Sigmoid colon (tissue), 6 donors: ENCODE measurements at regions not wholly inside any gene's neighbourhood (a gene's known extent, or its start where the extent isn't known, plus 50 kb on each side); places are given as distances from the start of the nearest gene placed in this dataset.

Experiments
- DNase-seq: peaks from one replicate; pipeline ENCODE4 v3.0.0-alpha.2; 2019
- H3K27ac ChIP-seq, 4 donors: fragments of 200-600 bp; sonication (generic); one replicate each; pipeline ENCODE4 v1.5.1; 2016 to 2019; ENCODE audit warnings: mild to moderate bottlenecking in 1 of 4
- H3K27me3 ChIP-seq, 3 donors: fragments of 200-600 bp; sonication (generic); one replicate each; pipeline ENCODE4 v1.5.1; 2019; ENCODE audit warnings: mild to moderate bottlenecking in 1 of 3
- H3K36me3 ChIP-seq, 4 donors: fragments of 200-600 bp; sonication (generic); one replicate each; pipeline ENCODE4 v1.5.1; 2016 to 2019
- H3K4me1 ChIP-seq, 4 donors: fragments of 200-600 bp; sonication (generic); one replicate each; pipeline ENCODE4 v1.5.1; 2017 to 2019
- H3K4me3 ChIP-seq, 4 donors: fragments of 200-600 bp; sonication (generic); one replicate each; pipeline ENCODE4 v1.5.1; 2017 to 2019; ENCODE audit warnings: mild to moderate bottlenecking in 2 of 4, moderate library complexity in 1 of 4
- H3K9me3 ChIP-seq, 4 donors: fragments of 200-600 bp in 3 of 4; sonication (generic) in 3 of 4; one replicate each; pipeline versions ENCODE4 v1.5.1 to v1.6.1; 2013 to 2019
- CTCF ChIP-seq, 4 experiments: fragments of 450-650 bp in 3 of 4; fragments of 200-600 bp in 1 of 4; IDR thresholded peaks; one replicate each; pipeline ENCODE4 v1.5.1; 2016 to 2019; ENCODE audit warnings: antibody characterized with exemption in 4 of 4, mild to moderate bottlenecking in 3 of 4, moderate library complexity in 2 of 4
- EP300 ChIP-seq, 4 donors: sonication (generic); formaldehyde crosslinking; IDR thresholded peaks; one replicate each; pipeline ENCODE4 v1.6.1; 2017; ENCODE audit warnings: antibody characterized with exemption in 4 of 4
- POLR2A ChIP-seq, 2 donors: fragments of 450-650 bp; IDR thresholded peaks; one replicate each; pipeline ENCODE4 v1.6.1; 2016; ENCODE audit warnings: antibody characterized with exemption in 2 of 2, mild to moderate bottlenecking in 2 of 2, moderate library complexity in 2 of 2
- POLR2AphosphoS5 ChIP-seq, 4 donors: sonication (generic); formaldehyde crosslinking; IDR thresholded peaks; one replicate each; pipeline ENCODE4 v1.6.1; 2017; ENCODE audit warnings: antibody characterized with exemption in 4 of 4
- WGBS, 2 donors: extraction: QIAGEN DNeasy Blood & Tissue Kit; methylation state at CpG; one replicate each; pipeline ENCODE4 v1.1.7; 2013; 5-methylcytosine and 5-hydroxymethylcytosine counted together
- intact Hi-C: fragments of 100-400 bp; cut with DNase I; formaldehyde crosslinking; loops from one replicate; pipeline ENCODE4 v1.15.1; 2023
- donor health status: healthy with polysubstance abuse.
- donor health status: healthy.

DNA sequence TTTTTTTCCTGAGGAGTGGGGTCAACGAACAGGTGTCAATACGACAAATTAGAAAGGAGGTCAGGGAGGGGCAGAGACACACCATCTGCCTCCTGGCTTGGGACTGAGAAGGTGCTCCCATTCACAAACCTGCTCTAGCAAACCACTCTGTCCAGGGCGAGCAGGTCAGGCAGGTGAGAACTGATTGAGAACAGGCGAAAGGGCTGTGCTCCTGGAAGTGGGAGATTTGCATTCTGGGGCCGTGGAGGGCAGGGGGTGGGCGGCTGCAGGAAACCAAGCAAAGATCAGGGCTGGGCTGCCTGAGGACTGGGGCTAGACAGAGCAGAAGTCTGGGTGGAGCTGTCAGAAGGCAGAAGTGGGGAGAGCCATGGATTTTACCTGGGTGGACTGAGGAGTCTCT is 98.9 kb upstream of the NLRP1 start:
- Histone ChIP-seq H3K4me3 (no peak overlapping the region), H3K9me3 (peaks cover 0 to 3% (median 0%) of the 10 kb centered on the region in 4 donors), H3K27ac (no peak overlapping the region), H3K27me3 (peaks cover 0 to 2% (median 0%) of the 10 kb centered on the region in 3 donors), H3K4me1 (no peaks in the 10 kb centered on the region), H3K36me3 (no peaks in the 10 kb centered on the region)
- DNase-seq, result no peak
- no peak for TF ChIP-seq EP300 (IDR thresholded peaks at IDR 0.05)
- no peak for TF ChIP-seq CTCF (IDR thresholded peaks at IDR 0.05)
- no peak for TF ChIP-seq POLR2A (IDR thresholded peaks at IDR 0.05)
- TF ChIP-seq POLR2AphosphoS5 (IDR thresholded peaks at IDR 0.05), result no peak
- 7 to 26% methylated on average over 6 of the region's 6 CpGs for WGBS, 2 donors
- intact Hi-C loops, result no loop called here

GRCh38 chr17:5686074-5686635 is 101.8 kb upstream of the NLRP1 start:
- H3K27me3 ChIP-seq, result peaks cover 0 to 8% (median 0%) of the 10 kb centered on the region in 3 donors
- H3K27ac ChIP-seq, result no peak overlapping the region
- intact Hi-C loops, result no loop called here
- DNase-seq, result no peak
- H3K4me1 ChIP-seq, result no peaks in the 10 kb centered on the region
- H3K36me3 ChIP-seq, result no peaks in the 10 kb centered on the region
- no peak for TF ChIP-seq EP300 (IDR thresholded peaks at IDR 0.05)
- WGBS, 2 donors, result 76 to 78% methylated on average over 4 of the region's 4 CpGs
- no peak overlapping the region for H3K4me3 ChIP-seq
- H3K9me3 ChIP-seq, result no peaks in the 10 kb centered on the region

DNA sequence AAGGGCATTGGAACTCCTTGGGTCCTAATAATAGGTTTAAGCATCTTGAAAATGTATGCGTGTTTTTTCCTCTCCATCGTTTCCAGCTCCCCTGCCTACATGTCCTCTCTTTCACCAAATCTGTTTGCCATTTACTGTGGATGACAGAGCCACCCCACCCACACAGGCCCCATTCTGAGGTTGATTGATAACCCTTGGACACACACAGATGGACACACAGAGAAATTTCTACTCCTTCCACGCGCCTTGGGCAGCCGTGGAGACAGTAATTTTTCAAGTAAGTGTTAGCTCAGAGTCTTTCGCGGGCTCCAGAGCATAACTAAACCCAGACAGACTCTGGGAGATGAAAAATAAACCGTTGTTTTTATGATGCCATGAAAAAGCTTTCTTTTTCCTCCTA is 103.3 kb upstream of the NLRP1 start:
- 81 to 82% methylated on average over 8 of the region's 8 CpGs for WGBS, 2 donors
- Histone ChIP-seq H3K27me3 (peaks cover 0 to 7% (median 0%) of the 10 kb centered on the region in 3 donors), H3K4me3 (no peak overlapping the region), H3K27ac (no peak overlapping the region), H3K36me3 (no peaks in the 10 kb centered on the region), H3K4me1 (no peaks in the 10 kb centered on the region), H3K9me3 (no peaks in the 10 kb centered on the region)
- TF ChIP-seq CTCF (IDR thresholded peaks at IDR 0.05) (no peak), EP300 (IDR thresholded peaks at IDR 0.05) (no peak), POLR2A (IDR thresholded peaks at IDR 0.05) (no peak), POLR2AphosphoS5 (IDR thresholded peaks at IDR 0.05) (no peak)
- intact Hi-C loops, result no loop called here
- DNase-seq, result no peak

DNA sequence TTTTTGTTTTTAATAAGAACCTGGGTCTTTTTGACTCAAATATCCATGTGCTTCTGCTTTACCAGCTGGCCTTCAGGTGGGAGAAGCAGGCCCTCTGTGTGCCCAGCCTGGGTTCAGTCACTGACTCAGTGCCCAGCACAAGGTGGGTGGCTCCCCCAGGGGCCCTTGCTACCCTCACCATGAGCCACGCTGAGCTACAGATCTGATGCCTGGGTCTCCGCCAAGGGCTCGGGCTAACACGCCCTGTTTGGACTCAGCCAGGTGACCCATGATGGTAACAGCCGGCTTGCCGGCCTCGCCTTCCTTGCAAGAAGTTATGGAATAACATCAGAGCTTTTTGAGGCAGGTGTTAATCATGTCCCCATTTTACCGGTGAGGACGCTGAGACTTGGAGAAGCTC is 109.5 kb upstream of the NLRP1 start:
- Histone ChIP-seq H3K27me3 (peaks cover 0 to 7% (median 0%) of the 10 kb centered on the region in 3 donors), H3K9me3 (no peaks in the 10 kb centered on the region)
- WGBS, 2 donors, result 24 to 71% methylated on average over 9 of the region's 9 CpGs

GRCh38 chr17:5694551-5694950 is 110.2 kb upstream of the NLRP1 start:
- 37 to 52% methylated on average over 8 of the region's 8 CpGs for WGBS, 2 donors
- no peak overlapping the region for H3K4me3 ChIP-seq
- intact Hi-C loops, result no loop called here
- TF ChIP-seq POLR2A (IDR thresholded peaks at IDR 0.05), result no peak
- peaks cover 0 to 10% (median 8%) of the 10 kb centered on the region in 4 donors for H3K4me1 ChIP-seq
- no peak for DNase-seq
- no peaks in the 10 kb centered on the region for H3K27me3 ChIP-seq
- H3K27ac ChIP-seq, result no peak overlapping the region
- H3K9me3 ChIP-seq, result no peaks in the 10 kb centered on the region
- H3K36me3 ChIP-seq, result no peaks in the 10 kb centered on the region

More for the DNA sequence above, 109.5 kb upstream of the NLRP1 start:
- intact Hi-C loops, result no loop called here
- H3K36me3 ChIP-seq, result no peaks in the 10 kb centered on the region
- peaks cover 0 to 10% (median 8%) of the 10 kb centered on the region in 4 donors for H3K4me1 ChIP-seq
- H3K27ac ChIP-seq, result no peak overlapping the region
- TF ChIP-seq POLR2A (IDR thresholded peaks at IDR 0.05), result no peak
- TF ChIP-seq EP300 (IDR thresholded peaks at IDR 0.05), result no peak
- TF ChIP-seq CTCF (IDR thresholded peaks at IDR 0.05), result no peak
- no peak for TF ChIP-seq POLR2AphosphoS5 (IDR thresholded peaks at IDR 0.05)
- no peak overlapping the region for H3K4me3 ChIP-seq
- DNase-seq, result no peak

DNA sequence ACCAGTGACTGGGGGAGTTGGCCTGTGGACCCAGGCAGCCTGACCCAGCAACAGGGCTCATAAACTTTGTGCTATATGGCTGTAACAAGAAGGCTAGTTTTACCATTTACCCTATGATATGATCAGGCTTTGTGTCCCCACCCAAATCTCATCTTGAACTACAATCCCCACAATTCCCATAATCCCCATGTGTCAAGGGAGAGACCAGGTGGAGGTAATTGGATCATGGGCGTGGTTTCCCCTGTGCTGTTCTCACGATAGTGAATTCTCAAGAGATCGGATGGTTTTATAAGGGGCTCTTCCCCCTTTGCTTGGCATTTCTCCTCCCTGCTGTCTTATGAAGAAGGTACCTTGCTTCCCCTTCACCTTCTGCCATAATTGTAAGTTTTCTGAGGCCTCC is 111.2 kb upstream of the NLRP1 start:
- intact Hi-C loops, result no loop called here
- TF ChIP-seq CTCF (IDR thresholded peaks at IDR 0.05), result no peak
- no peak for TF ChIP-seq POLR2AphosphoS5 (IDR thresholded peaks at IDR 0.05)
- TF ChIP-seq EP300 (IDR thresholded peaks at IDR 0.05), result no peak
- no peak for TF ChIP-seq POLR2A (IDR thresholded peaks at IDR 0.05)
- H3K27ac ChIP-seq, result no peak overlapping the region
- H3K9me3 ChIP-seq, result no peaks in the 10 kb centered on the region
- no peak for DNase-seq
- no peak overlapping the region for H3K4me3 ChIP-seq
- H3K4me1 ChIP-seq, result peaks cover 0 to 10% (median 8%) of the 10 kb centered on the region in 4 donors
- no peaks in the 10 kb centered on the region for H3K36me3 ChIP-seq
- 49 to 67% methylated on average over 3 of the region's 3 CpGs for WGBS, 2 donors
- no peaks in the 10 kb centered on the region for H3K27me3 ChIP-seq
